K562 (cell line): ENCODE measurements at regions not wholly inside any gene's neighbourhood (a gene's known extent, or its start where the extent isn't known, plus 50 kb on each side); places are given as distances from the start of the nearest gene placed in this dataset.

ENCODE experiments used
- ATAC-seq: fragments of 200-7000 bp; cut with Tn5 transposase; 3 replicates; pipeline ENCODE4 v1.9.1; 2020; ENCODE audit warnings: moderate library complexity
- BruUV-seq: library from RNA; stranded (reverse); fragments of 400-500 nt; replicated peaks from 2 replicates; lab custom pipeline; 2021; lab: Mats Ljungman, UMichigan
- CTCF ChIA-PET: fragments of 300-600 bp; formaldehyde crosslinking; extraction: SDS; loops from one replicate; lab custom pipeline; 2021; ENCODE audit warnings: low intra/inter-chr PET ratio; lab: Yijun Ruan, JAX
- POLR2A ChIA-PET: fragments of 300-600, 350-650 bp; sonication (Branson Sonifier 250); formaldehyde crosslinking; extraction: SDS; loops from one replicate; lab custom pipeline; 2021; ENCODE audit warnings: antibody characterized with exemption, inconsistent platforms; lab: Yijun Ruan, JAX
- DNase-seq, 4 experiments: peaks; one replicate each; pipeline versions ENCODE4 v3.0.0 to v3.0.0-alpha.2; 2011 to 2018; ENCODE audit warnings: low spot score in 3 of 4, mixed read lengths in 3 of 4; ENCODE audit errors: extremely low read depth in 1 of 4
- FAIRE-seq: peaks from 2 replicates; lab custom pipeline; 2011; peaks lifted over from hg19 to GRCh38; lab: Jason Lieb, UNC
- H2AFZ ChIP-seq: 2 replicates; pipeline ENCODE4 v1.6.0; 2011; ENCODE audit warnings: low read depth, low read length, control low read depth, inconsistent platforms
- H3K27ac ChIP-seq: fragments of 200-600 bp; 3 replicates; pipeline ENCODE4 v1.8.0; 2011; ENCODE audit warnings: low read depth, mild to moderate bottlenecking, control low read depth, inconsistent platforms, low read length, moderate library complexity, mixed read lengths; ENCODE audit errors: extremely low read depth
- H3K27me3 ChIP-seq, 2 experiments: fragments of 300-600 bp in 1 of 2; 2 replicates in 1 of 2; 3 replicates in 1 of 2; pipeline versions ENCODE4 v1.6.0 to v1.8.0; 2011; ENCODE audit warnings: inconsistent platforms in 2 of 2, low read length in 2 of 2, mild to moderate bottlenecking in 1 of 2, mixed read lengths in 1 of 2, moderate library complexity in 1 of 2; ENCODE audit not compliant: control insufficient read depth in 2 of 2, insufficient read depth in 2 of 2
- H3K36me3 ChIP-seq: fragments of 300-600 bp; 3 replicates; pipeline ENCODE4 v1.8.0; 2011; ENCODE audit warnings: mild to moderate bottlenecking, low read length, inconsistent platforms; ENCODE audit not compliant: control insufficient read depth, insufficient read depth
- H3K4me1 ChIP-seq, 2 experiments: fragments of 200-600 bp in 1 of 2; replicated peaks in 1 of 2; 2 replicates in 1 of 2; 3 replicates in 1 of 2; pipeline versions ENCODE4 v1.5.1 to v1.8.0; 2011; ENCODE audit warnings: inconsistent platforms in 2 of 2, low read length in 2 of 2, mild to moderate bottlenecking in 1 of 2, mixed read lengths in 1 of 2, moderate library complexity in 1 of 2; ENCODE audit not compliant: control insufficient read depth in 2 of 2, insufficient read depth in 2 of 2
- H3K4me2 ChIP-seq: 2 replicates; pipeline ENCODE4 v1.6.1; 2011; ENCODE audit warnings: low read length, control low read depth, inconsistent platforms, mixed read lengths; ENCODE audit not compliant: insufficient read depth
- H3K4me3 ChIP-seq: fragments of 200-600 bp; sonication (generic), shearing (Covaris generic); 2 replicates; pipeline ENCODE4 v1.5.1; 2016; ENCODE audit warnings: control low read depth, inconsistent platforms
- H3K79me2 ChIP-seq: fragments of 200-600 bp; 3 replicates; pipeline ENCODE4 v1.8.0; 2011; ENCODE audit warnings: low read length, inconsistent platforms; ENCODE audit not compliant: control insufficient read depth, insufficient read depth
- H3K9ac ChIP-seq, 2 experiments: 2 replicates each; pipeline versions ENCODE4 v1.6.0 to v1.6.1; 2011; ENCODE audit warnings: low read depth in 2 of 2, low read length in 2 of 2, control low read depth in 1 of 2, inconsistent platforms in 1 of 2, mild to moderate bottlenecking in 1 of 2, mixed read lengths in 1 of 2; ENCODE audit not compliant: insufficient read depth in 1 of 2
- H3K9me1 ChIP-seq: one replicate; pipeline ENCODE4 v1.6.0; 2011; ENCODE audit warnings: inconsistent platforms, mild to moderate bottlenecking, low read length, moderate library complexity; ENCODE audit not compliant: control insufficient read depth, insufficient read depth
- H3K9me3 ChIP-seq: replicated peaks from 2 replicates; pipeline ENCODE4 v1.5.1; 2011; ENCODE audit warnings: low read depth, low read length, inconsistent platforms; ENCODE audit not compliant: control insufficient read depth, insufficient read depth
- H4K20me1 ChIP-seq: replicated peaks from 2 replicates; pipeline ENCODE4 v1.6.1; 2011; ENCODE audit warnings: low read length, inconsistent platforms, mixed read lengths; ENCODE audit not compliant: control insufficient read depth, insufficient read depth
- E4F1 ChIP-seq: fragments of 250-450 bp; sonication (Bioruptor Pico); IDR thresholded peaks from 2 replicates; pipeline ENCODE4 v1.5.0; 2021; ENCODE audit warnings: mild to moderate bottlenecking, borderline replicate concordance
- NR3C1 ChIP-seq: sonication (generic); formaldehyde crosslinking; IDR thresholded peaks from 2 replicates; pipeline ENCODE4 v1.8.1; 2022; ENCODE audit warnings: missing genetic modification reagents
- ZFP36 ChIP-seq: fragments of 150-350 bp; IDR thresholded peaks from 2 replicates; pipeline ENCODE4 v1.6.1; 2018; ENCODE audit warnings: low read length, low read depth; ENCODE audit not compliant: partially characterized antibody
- ZFX ChIP-seq: sonication (generic); formaldehyde crosslinking; IDR thresholded peaks from 2 replicates; pipeline ENCODE4 v1.8.0; 2022; ENCODE audit warnings: mild to moderate bottlenecking, missing genetic modification reagents, moderate library complexity
- whole genome bisulfite sequencing: fragments of 100-300 bp; shearing (Covaris generic); methylation state at CpG from one replicate; pipeline ENCODE4 v1.1.6; 2016; ENCODE audit warnings: low coverage, mixed read lengths; ENCODE audit not compliant: insufficient coverage; ENCODE audit errors: missing lambda C conversion rate; 5-methylcytosine and 5-hydroxymethylcytosine counted together
- in situ Hi-C: fragments of 300-500 bp; cut with MboI; formaldehyde crosslinking; loops from 4 replicates; pipeline ENCODE4 v1.15.0; 2018; ENCODE audit warnings: inconsistent platforms, mixed read lengths
- intact Hi-C: fragments of 100-400 bp; cut with micrococcal nuclease; formaldehyde crosslinking; loops from 2 replicates; pipeline ENCODE4 v1.14.2; 2022
- TF ChIP-seq, protein P1 (sequence below): fragments of 250-450 bp; sonication (Bioruptor Pico); IDR thresholded peaks from 2 replicates; pipeline ENCODE4 v1.5.0; 2021

DNA sequence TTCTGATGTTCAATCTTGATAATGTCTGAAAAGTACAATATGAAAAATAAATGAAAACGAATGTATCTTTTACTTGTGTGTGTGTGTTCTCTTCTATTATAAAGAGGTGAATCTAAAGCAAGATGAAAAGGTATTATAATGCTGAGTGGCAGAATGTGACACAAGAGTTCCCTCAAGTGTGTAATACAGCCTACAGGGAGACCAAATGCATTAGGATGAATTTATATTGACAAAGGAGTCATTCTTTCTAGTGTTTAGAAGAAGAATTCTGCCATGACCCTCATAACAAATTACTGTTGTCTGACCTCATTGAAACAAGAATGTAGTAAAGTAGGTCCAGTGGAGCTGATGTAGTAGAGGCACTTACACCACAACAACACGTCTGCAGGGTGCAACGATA is 1119.0 kb upstream of the CDH10 start:
- H3K9me1 ChIP-seq = no peaks in the 10 kb centered on the region
- ChIA-PET POLR2A (no interaction called here), CTCF (no interaction called here)
- BruUV-seq = no TSS peak
- H3K27me3 ChIP-seq = no peaks in the 10 kb centered on the region
- intact Hi-C loops = no loop called here
- no peak overlapping the region for H3K4me2 ChIP-seq
- H3K9me3 ChIP-seq = no peaks in the 10 kb centered on the region; the same call in 1 of the 2 replicates
- no peak overlapping the region for H3K9ac ChIP-seq
- no peak overlapping the region for H3K27ac ChIP-seq
- H3K36me3 ChIP-seq = no peaks in the 10 kb centered on the region
- H3K4me3 ChIP-seq = no peak overlapping the region
- H3K4me1 ChIP-seq = no peaks in the 10 kb centered on the region
- ATAC-seq (no peak), FAIRE-seq (no peak), DNase-seq (no peak)
- TF ChIP-seq NR3C1 (CRISPR knock-in tag) (no peak), ZFX (CRISPR knock-in tag) (no peak), E4F1 (CRISPR knock-in tag) (no peak)
- 0% methylated on average over 3 of the region's 3 CpGs for WGBS
- H2AFZ ChIP-seq = no peak overlapping the region
- in situ Hi-C loops = no loop called here
- no peaks in the 10 kb centered on the region for H4K20me1 ChIP-seq
- no peaks in the 10 kb centered on the region for H3K79me2 ChIP-seq

DNA sequence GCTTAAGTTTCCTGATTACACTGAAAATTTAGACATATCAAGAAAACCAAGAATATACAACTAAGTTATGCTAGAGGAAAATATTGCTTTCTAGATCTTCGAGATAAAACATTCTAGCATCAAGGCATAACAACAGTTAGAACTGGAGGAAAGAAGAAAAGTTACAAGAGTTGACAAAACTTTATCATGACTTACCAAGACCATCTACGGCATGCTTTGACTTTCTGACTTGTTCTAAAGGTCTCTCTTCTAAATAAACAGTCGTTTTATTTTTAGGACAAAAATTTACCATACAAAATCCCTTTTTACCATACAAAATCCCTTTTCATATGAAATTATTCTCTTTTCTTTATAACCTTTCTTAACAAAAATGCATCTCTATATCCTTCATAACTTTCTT is 1110.1 kb upstream of the CDH10 start:
- H3K79me2 ChIP-seq = no peaks in the 10 kb centered on the region
- H3K4me3 ChIP-seq = no peak overlapping the region
- intact Hi-C loops (no loop called here), in situ Hi-C loops (no loop called here)
- ChIA-PET CTCF (no interaction called here), POLR2A (no interaction called here)
- no peaks in the 10 kb centered on the region for H3K4me1 ChIP-seq
- DNase-seq (peak in 1 of 4 experiments; percentile 6), FAIRE-seq (no peak), ATAC-seq (no peak)
- no peaks in the 10 kb centered on the region for H4K20me1 ChIP-seq
- H3K27me3 ChIP-seq = no peaks in the 10 kb centered on the region
- 1% methylated on average over 3 of the region's 3 CpGs for WGBS
- no peak overlapping the region for H3K9ac ChIP-seq
- no peak overlapping the region for H3K4me2 ChIP-seq
- no peaks in the 10 kb centered on the region; the same call in 1 of the 2 replicates for H3K9me3 ChIP-seq
- no peaks in the 10 kb centered on the region for H3K9me1 ChIP-seq
- H3K36me3 ChIP-seq = no peaks in the 10 kb centered on the region
- TF ChIP-seq, protein P1, sequence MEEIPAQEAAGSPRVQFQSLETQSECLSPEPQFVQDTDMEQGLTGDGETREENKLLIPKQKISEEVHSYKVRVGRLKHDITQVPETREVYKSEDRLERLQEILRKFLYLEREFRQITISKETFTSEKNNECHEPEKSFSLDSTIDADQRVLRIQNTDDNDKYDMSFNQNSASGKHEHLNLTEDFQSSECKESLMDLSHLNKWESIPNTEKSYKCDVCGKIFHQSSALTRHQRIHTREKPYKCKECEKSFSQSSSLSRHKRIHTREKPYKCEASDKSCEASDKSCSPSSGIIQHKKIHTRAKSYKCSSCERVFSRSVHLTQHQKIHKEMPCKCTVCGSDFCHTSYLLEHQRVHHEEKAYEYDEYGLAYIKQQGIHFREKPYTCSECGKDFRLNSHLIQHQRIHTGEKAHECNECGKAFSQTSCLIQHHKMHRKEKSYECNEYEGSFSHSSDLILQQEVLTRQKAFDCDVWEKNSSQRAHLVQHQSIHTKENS (CRISPR knock-in tag) = no peak
- peak; percentile 75 for TF ChIP-seq ZFP36
- TF ChIP-seq, all 486 proteins: peak for 1
- Histone ChIP-seq H2AFZ (no peak overlapping the region), H3K27ac (no peak overlapping the region)
- no TSS peak for BruUV-seq
